ENCODE measurements at regions not wholly inside any gene's neighbourhood (a gene's known extent, or its start where the extent isn't known, plus 50 kb on each side); places are given as distances from the start of the nearest gene placed in this dataset.

- no peak for TF ChIP-seq EZH2phosphoT487 (IDR thresholded peaks at IDR 0.05; ENCODE audit: borderline replicate concordance, low read depth)
- TF ChIP-seq CTCF (IDR thresholded peaks at IDR 0.05) = no peak
- TF ChIP-seq SIN3A (IDR thresholded peaks at IDR 0.05; ENCODE audit: borderline replicate concordance, low read depth, low read length) = no peak
- no peak for TF ChIP-seq MAX (IDR thresholded peaks at IDR 0.05; ENCODE audit: low read depth)
- no peak for TF ChIP-seq POLR2AphosphoS5 (IDR thresholded peaks at IDR 0.05; ENCODE audit: low read depth, low read length)
- no peak for TF ChIP-seq NRF1 (IDR thresholded peaks at IDR 0.05; ENCODE audit: low read depth, low read length)
- TF ChIP-seq RFX5 (IDR thresholded peaks at IDR 0.05; ENCODE audit: low read length) = no peak
- TF ChIP-seq USF1 (IDR thresholded peaks at IDR 0.05; ENCODE audit: borderline replicate concordance, low read depth) = no peak
- no peak for TF ChIP-seq RAD21 (IDR thresholded peaks at IDR 0.05; ENCODE audit: low read length)
- no peak for TF ChIP-seq GABPA (IDR thresholded peaks at IDR 0.05; ENCODE audit: low read depth)
These were observed 257.7 kb upstream of the NR2F2 start for GRCh38 chr15:96072821-96073220.
